Eye (tissue), 1 donor: ENCODE measurements at regions not wholly inside any gene's neighbourhood (a gene's known extent, or its start where the extent isn't known, plus 50 kb on each side); places are given as distances from the start of the nearest gene placed in this dataset.
"Not testable (repeated sequence)": the region's sequence is repeated elsewhere in the genome, so short reads cannot be mapped to it uniquely, and the experiment has no call there.

Experiments
- DNase-seq: peaks from one replicate; pipeline ENCODE4 v3.0.0-alpha.2; 2015

GRCh38 chr15:30030345-30030744 is 52.4 kb upstream of the GOLGA8J start:
- DNase-seq: no peak

- DNase-seq: peak; percentile 58
Observed at GRCh38 chr15:30023798-30024295, 58.9 kb upstream of the GOLGA8J start.

GRCh38 chr15:30010746-30011145 is 72.0 kb upstream of the GOLGA8J start:
- no peak for DNase-seq

GRCh38 chr15:30008156-30008555 is 74.6 kb upstream of the GOLGA8J start:
- no peak for DNase-seq

GRCh38 chr15:30001602-30002001 is 81.2 kb upstream of the GOLGA8J start:
- DNase-seq: no peak

GRCh38 chr15:29998033-29998432 is 84.7 kb upstream of the GOLGA8J start:
- no peak for DNase-seq

GRCh38 chr15:29997499-29997898 is 85.3 kb upstream of the GOLGA8J start:
- DNase-seq: no peak

GRCh38 chr15:29994284-29994683 is 88.5 kb upstream of the GOLGA8J start:
- DNase-seq: no peak

- no peak for DNase-seq
Observed at GRCh38 chr15:29990954-29991353, 91.8 kb upstream of the GOLGA8J start.

- DNase-seq: peak; percentile 9
Observed at GRCh38 chr15:29990035-29990434, 92.7 kb upstream of the GOLGA8J start.

- no peak for DNase-seq
Observed at GRCh38 chr15:29988701-29989100, 94.1 kb upstream of the GOLGA8J start.

GRCh38 chr15:29986946-29987345 is 95.8 kb upstream of the GOLGA8J start:
- DNase-seq: no peak

GRCh38 chr15:29978411-29979382 is 104.1 kb upstream of the GOLGA8J start:
- DNase-seq: no peak

- DNase-seq: not testable (repeated sequence)
Observed at GRCh38 chr15:29974056-29974455, 108.7 kb upstream of the GOLGA8J start.

GRCh38 chr15:29972051-29972450 is 110.7 kb upstream of the GOLGA8J start:
- no peak for DNase-seq

GRCh38 chr15:29970402-29970695 is 112.4 kb upstream of the GOLGA8J start:
- peak; percentile 11 for DNase-seq

- peak; percentile 5 for DNase-seq
Observed at GRCh38 chr15:29969562-29970401, 113.0 kb upstream of the GOLGA8J start.

- DNase-seq: peak; percentile 48
Observed at GRCh38 chr15:29968895-29969561, 113.7 kb upstream of the GOLGA8J start.

- DNase-seq: peak; percentile 69
Observed at GRCh38 chr15:29968099-29968894, 114.5 kb upstream of the GOLGA8J start.

- DNase-seq: no peak
Observed at GRCh38 chr15:29962407-29962806, 120.3 kb upstream of the GOLGA8J start.

- DNase-seq: no peak
Observed at GRCh38 chr15:29959384-29960137, 123.2 kb upstream of the GOLGA8J start.
